ENCODE measurements at regions not wholly inside any gene's neighbourhood (a gene's known extent, or its start where the extent isn't known, plus 50 kb on each side); places are given as distances from the start of the nearest gene placed in this dataset.

DNA sequence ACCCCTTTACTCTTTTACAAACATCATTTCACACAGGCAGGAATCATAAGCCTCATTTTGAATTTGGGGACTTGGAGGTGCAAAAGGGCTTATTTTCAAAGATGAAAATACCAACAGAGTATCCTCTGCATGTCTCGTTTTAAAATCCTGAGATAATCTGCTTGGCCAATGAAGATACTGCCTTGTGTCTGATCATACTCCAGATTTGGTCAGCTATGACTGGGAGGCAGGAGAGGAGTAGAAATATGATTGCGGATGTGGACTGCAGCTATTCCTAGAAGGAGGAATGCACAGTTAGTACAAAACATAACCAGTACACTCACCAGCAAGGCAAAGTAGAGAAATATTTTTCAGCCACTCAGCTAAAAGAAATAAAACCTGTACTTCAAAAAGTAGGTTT lies 342.3 kb downstream of the RPRM start:
- TF ChIP-seq, protein P1, sequence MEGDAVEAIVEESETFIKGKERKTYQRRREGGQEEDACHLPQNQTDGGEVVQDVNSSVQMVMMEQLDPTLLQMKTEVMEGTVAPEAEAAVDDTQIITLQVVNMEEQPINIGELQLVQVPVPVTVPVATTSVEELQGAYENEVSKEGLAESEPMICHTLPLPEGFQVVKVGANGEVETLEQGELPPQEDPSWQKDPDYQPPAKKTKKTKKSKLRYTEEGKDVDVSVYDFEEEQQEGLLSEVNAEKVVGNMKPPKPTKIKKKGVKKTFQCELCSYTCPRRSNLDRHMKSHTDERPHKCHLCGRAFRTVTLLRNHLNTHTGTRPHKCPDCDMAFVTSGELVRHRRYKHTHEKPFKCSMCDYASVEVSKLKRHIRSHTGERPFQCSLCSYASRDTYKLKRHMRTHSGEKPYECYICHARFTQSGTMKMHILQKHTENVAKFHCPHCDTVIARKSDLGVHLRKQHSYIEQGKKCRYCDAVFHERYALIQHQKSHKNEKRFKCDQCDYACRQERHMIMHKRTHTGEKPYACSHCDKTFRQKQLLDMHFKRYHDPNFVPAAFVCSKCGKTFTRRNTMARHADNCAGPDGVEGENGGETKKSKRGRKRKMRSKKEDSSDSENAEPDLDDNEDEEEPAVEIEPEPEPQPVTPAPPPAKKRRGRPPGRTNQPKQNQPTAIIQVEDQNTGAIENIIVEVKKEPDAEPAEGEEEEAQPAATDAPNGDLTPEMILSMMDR (IDR thresholded peaks at IDR 0.05): no peak
- no peak for TF ChIP-seq POLR2A (IDR thresholded peaks at IDR 0.05)
